ENCODE measurements at regions not wholly inside any gene's neighbourhood (a gene's known extent, or its start where the extent isn't known, plus 50 kb on each side); places are given as distances from the start of the nearest gene placed in this dataset.

- TF ChIP-seq CTCF (IDR thresholded peaks at IDR 0.05; ENCODE audit: insufficient read depth, low read depth, low read length): no peak
- no peak for DNase-seq (ENCODE audit: low read depth)
- Histone ChIP-seq H3K27me3 (ENCODE audit: control insufficient read depth, insufficient read depth, low read length) (no peaks in the 10 kb centered on the region), H3K36me3 (ENCODE audit: control insufficient read depth, insufficient read depth, low read length) (no peaks in the 10 kb centered on the region), H3K4me3 (ENCODE audit: low read depth, low read length) (no peak overlapping the region)
- CTCF ChIA-PET: no interaction called here
- POLR2A ChIA-PET: no interaction called here
These were observed 133.2 kb upstream of the TMEM18 start for GRCh38 chr2:810397-810796.

- POLR2A ChIA-PET: no interaction called here
- no peak for DNase-seq (ENCODE audit: low read depth)
- Histone ChIP-seq H3K27me3 (ENCODE audit: control insufficient read depth, insufficient read depth, low read length) (no peaks in the 10 kb centered on the region), H3K36me3 (ENCODE audit: control insufficient read depth, insufficient read depth, low read length) (no peaks in the 10 kb centered on the region), H3K4me3 (ENCODE audit: low read depth, low read length) (no peak overlapping the region)
- no peak for TF ChIP-seq CTCF (IDR thresholded peaks at IDR 0.05; ENCODE audit: insufficient read depth, low read depth, low read length)
- CTCF ChIA-PET: no interaction called here
These were observed 130.1 kb upstream of the TMEM18 start for GRCh38 chr2:807300-807699.

GRCh38 chr2:805664-806063 is 128.5 kb upstream of the TMEM18 start:
- DNase-seq (ENCODE audit: low read depth): no peak
- H3K36me3 ChIP-seq (ENCODE audit: control insufficient read depth, insufficient read depth, low read length): no peaks in the 10 kb centered on the region
- no peak overlapping the region for H3K4me3 ChIP-seq (ENCODE audit: low read depth, low read length)
- ChIA-PET POLR2A (no interaction called here), CTCF (no interaction called here)
- TF ChIP-seq CTCF (IDR thresholded peaks at IDR 0.05; ENCODE audit: insufficient read depth, low read depth, low read length): no peak
- H3K27me3 ChIP-seq (ENCODE audit: control insufficient read depth, insufficient read depth, low read length): no peaks in the 10 kb centered on the region

GRCh38 chr2:797993-798392 is 120.8 kb upstream of the TMEM18 start:
- POLR2A ChIA-PET: no interaction called here
- no peak for TF ChIP-seq CTCF (IDR thresholded peaks at IDR 0.05; ENCODE audit: insufficient read depth, low read depth, low read length)

GRCh38 chr2:797556-797955 is 120.3 kb upstream of the TMEM18 start:
- DNase-seq (ENCODE audit: low read depth): no peak
- TF ChIP-seq CTCF (IDR thresholded peaks at IDR 0.05; ENCODE audit: insufficient read depth, low read depth, low read length): no peak
- Histone ChIP-seq H3K4me3 (ENCODE audit: low read depth, low read length) (no peak overlapping the region), H3K36me3 (ENCODE audit: control insufficient read depth, insufficient read depth, low read length) (no peaks in the 10 kb centered on the region), H3K27me3 (ENCODE audit: control insufficient read depth, insufficient read depth, low read length) (no peaks in the 10 kb centered on the region)
- POLR2A ChIA-PET: no interaction called here
- CTCF ChIA-PET: no interaction called here

More at GRCh38 chr2:797993-798392, 120.8 kb upstream of the TMEM18 start:
- no peaks in the 10 kb centered on the region for H3K27me3 ChIP-seq (ENCODE audit: control insufficient read depth, insufficient read depth, low read length)
- no peak overlapping the region for H3K4me3 ChIP-seq (ENCODE audit: low read depth, low read length)
- no peaks in the 10 kb centered on the region for H3K36me3 ChIP-seq (ENCODE audit: control insufficient read depth, insufficient read depth, low read length)
- no peak for DNase-seq (ENCODE audit: low read depth)
- CTCF ChIA-PET: no interaction called here

All from BJ (cell line).